ENCODE measurements at regions not wholly inside any gene's neighbourhood (a gene's known extent, or its start where the extent isn't known, plus 50 kb on each side); places are given as distances from the start of the nearest gene placed in this dataset.

- H3K4me3 ChIP-seq (ENCODE audit: low read depth, low read length) = no peak overlapping the region
- ChIA-PET POLR2A (no interaction called here), CTCF (interaction anchor here (2.3 kb wide), 1 partner anchor 61 kb away, joined by 7 read pairs; no protein-coding TSS in a partner anchor)
- no peak for DNase-seq (ENCODE audit: low read depth, low spot score)
- TF ChIP-seq, protein P1, sequence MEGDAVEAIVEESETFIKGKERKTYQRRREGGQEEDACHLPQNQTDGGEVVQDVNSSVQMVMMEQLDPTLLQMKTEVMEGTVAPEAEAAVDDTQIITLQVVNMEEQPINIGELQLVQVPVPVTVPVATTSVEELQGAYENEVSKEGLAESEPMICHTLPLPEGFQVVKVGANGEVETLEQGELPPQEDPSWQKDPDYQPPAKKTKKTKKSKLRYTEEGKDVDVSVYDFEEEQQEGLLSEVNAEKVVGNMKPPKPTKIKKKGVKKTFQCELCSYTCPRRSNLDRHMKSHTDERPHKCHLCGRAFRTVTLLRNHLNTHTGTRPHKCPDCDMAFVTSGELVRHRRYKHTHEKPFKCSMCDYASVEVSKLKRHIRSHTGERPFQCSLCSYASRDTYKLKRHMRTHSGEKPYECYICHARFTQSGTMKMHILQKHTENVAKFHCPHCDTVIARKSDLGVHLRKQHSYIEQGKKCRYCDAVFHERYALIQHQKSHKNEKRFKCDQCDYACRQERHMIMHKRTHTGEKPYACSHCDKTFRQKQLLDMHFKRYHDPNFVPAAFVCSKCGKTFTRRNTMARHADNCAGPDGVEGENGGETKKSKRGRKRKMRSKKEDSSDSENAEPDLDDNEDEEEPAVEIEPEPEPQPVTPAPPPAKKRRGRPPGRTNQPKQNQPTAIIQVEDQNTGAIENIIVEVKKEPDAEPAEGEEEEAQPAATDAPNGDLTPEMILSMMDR (IDR thresholded peaks at IDR 0.05; ENCODE audit: insufficient read depth, low read length, missing control alignments) = no peak
These were observed 111.3 kb upstream of the FST start for GRCh38 chr5:53368966-53369605.

GRCh38 chr5:53369681-53370080, 110.7 kb upstream of the FST start:
- ChIA-PET CTCF (no interaction called here), POLR2A (no interaction called here)
- DNase-seq (ENCODE audit: low read depth, low spot score) = no peak
- TF ChIP-seq, protein P1 (IDR thresholded peaks at IDR 0.05; ENCODE audit: insufficient read depth, low read length, missing control alignments) = no peak
- H3K4me3 ChIP-seq (ENCODE audit: low read depth, low read length) = no peak overlapping the region

DNA sequence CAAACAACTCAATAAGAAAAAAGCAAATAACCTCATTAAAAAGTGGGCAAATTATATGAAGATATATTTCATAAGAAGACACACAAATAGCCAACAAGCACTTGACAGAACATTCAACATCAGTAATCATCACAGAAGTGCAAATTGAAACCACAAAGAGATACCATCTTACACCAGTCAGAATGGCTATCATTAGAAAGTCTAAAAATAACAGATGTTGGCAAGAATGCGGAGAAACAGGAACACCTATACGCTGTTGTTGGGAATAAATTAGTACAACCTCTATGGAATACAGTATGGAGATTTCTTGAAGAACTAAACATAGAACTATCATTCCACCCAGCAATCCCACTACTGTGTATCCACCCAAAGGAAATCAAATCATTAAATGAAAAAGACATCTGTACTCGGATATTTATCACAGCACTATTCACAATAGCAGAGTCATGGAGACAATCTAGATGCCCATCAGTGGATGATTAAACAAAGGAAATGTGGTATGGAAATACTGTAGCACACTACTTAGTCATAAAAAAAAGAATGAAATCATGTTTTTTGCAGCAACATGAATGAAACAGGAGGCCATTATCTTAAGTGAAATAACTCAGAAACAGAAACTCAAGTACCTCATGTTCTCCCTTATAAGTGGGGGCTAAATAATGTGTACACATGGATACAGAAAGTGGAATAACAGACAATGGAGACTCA, 106.8 kb upstream of the FST start:
- TF ChIP-seq, protein P1 (IDR thresholded peaks at IDR 0.05; ENCODE audit: insufficient read depth, low read length, missing control alignments) = no peak
- DNase-seq (ENCODE audit: low read depth, low spot score) = no peak
- CTCF ChIA-PET = no interaction called here
- POLR2A ChIA-PET = no interaction called here
- H3K4me3 ChIP-seq (ENCODE audit: low read depth, low read length) = no peak overlapping the region

DNA sequence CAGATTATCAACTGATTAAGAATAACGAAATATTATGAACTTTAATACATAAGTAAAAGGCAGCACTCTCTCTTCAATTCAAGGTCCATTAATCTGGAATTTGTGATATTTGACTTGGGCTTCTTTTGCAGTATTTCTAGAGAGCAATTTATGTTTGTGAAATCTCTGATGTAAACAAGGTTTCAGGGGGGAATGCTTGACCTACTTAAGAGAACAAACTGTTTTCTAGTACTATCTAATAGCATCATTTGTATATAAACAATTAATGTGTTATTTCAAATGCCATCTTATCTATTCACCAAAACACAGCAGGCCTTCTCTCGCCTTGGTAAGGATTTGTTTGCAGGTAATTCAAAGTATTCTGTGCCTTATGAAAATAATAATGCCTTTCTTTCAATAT, 103.6 kb upstream of the FST start:
- H3K4me3 ChIP-seq (ENCODE audit: low read depth, low read length) = no peak overlapping the region
- CTCF ChIA-PET = no interaction called here
- TF ChIP-seq, protein P1 (IDR thresholded peaks at IDR 0.05; ENCODE audit: insufficient read depth, low read length, missing control alignments) = no peak
- no peak for DNase-seq (ENCODE audit: low read depth, low spot score)
- POLR2A ChIA-PET = no interaction called here

- DNase-seq (ENCODE audit: low read depth, low spot score) = no peak
- TF ChIP-seq, protein P1 (IDR thresholded peaks at IDR 0.05; ENCODE audit: insufficient read depth, low read length, missing control alignments) = no peak
- POLR2A ChIA-PET = no interaction called here
- no peak overlapping the region for H3K4me3 ChIP-seq (ENCODE audit: low read depth, low read length)
- CTCF ChIA-PET = interaction anchor here (2.3 kb wide), 1 partner anchor 207 kb away, joined by 7 read pairs; no protein-coding TSS in a partner anchor
These were observed 102.2 kb upstream of the FST start for GRCh38 chr5:53378190-53378589.

GRCh38 chr5:53378590-53379247, 101.7 kb upstream of the FST start:
- TF ChIP-seq, protein P1 (IDR thresholded peaks at IDR 0.05; ENCODE audit: insufficient read depth, low read length, missing control alignments) = no peak
- H3K4me3 ChIP-seq (ENCODE audit: low read depth, low read length) = no peak overlapping the region
- ChIA-PET POLR2A (no interaction called here), CTCF (interaction anchor here (2.3 kb wide), 1 partner anchor 208 kb away, joined by 7 read pairs; no protein-coding TSS in a partner anchor)
- DNase-seq (ENCODE audit: low read depth, low spot score) = no peak
